IMR-90 (cell line): ENCODE measurements at regions not wholly inside any gene's neighbourhood (a gene's known extent, or its start where the extent isn't known, plus 50 kb on each side); places are given as distances from the start of the nearest gene placed in this dataset.
"Not testable (repeated sequence)": the region's sequence is repeated elsewhere in the genome, so short reads cannot be mapped to it uniquely, and the experiment has no call there.

ENCODE experiments used
- MAFK ChIP-seq: IDR thresholded peaks from 2 replicates; pipeline ENCODE4 v1.6.1; 2012; ENCODE audit warnings: low read depth, low read length, improper control_type of control experiment
- TF ChIP-seq, protein P1 (sequence below): conservative IDR thresholded peaks from 2 replicates; pipeline ENCODE4 v1.5.1; 2012; ENCODE audit warnings: mild to moderate bottlenecking, low read depth, low read length, improper control_type of control experiment

DNA sequence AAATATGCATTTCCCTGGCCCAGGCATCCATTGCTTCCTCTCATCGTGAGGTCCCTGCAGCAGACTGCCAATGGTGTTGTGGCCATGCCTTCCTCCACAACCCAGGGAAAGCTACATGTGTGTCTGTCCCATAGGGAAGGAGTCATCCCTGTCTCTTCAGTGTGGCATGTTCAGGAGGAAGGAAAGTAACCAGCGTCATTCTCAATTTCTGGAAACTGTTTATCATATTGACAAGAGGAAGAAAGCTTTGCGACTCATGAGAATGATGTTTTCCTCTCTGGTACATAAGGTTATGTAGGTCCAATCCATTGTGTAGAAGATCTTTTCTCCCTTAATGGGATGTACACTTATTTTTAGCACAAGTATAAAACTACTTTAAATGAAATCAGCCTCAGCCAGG lies 1937.7 kb downstream of the FOXD4L5 start:
- TF ChIP-seq, protein P1, sequence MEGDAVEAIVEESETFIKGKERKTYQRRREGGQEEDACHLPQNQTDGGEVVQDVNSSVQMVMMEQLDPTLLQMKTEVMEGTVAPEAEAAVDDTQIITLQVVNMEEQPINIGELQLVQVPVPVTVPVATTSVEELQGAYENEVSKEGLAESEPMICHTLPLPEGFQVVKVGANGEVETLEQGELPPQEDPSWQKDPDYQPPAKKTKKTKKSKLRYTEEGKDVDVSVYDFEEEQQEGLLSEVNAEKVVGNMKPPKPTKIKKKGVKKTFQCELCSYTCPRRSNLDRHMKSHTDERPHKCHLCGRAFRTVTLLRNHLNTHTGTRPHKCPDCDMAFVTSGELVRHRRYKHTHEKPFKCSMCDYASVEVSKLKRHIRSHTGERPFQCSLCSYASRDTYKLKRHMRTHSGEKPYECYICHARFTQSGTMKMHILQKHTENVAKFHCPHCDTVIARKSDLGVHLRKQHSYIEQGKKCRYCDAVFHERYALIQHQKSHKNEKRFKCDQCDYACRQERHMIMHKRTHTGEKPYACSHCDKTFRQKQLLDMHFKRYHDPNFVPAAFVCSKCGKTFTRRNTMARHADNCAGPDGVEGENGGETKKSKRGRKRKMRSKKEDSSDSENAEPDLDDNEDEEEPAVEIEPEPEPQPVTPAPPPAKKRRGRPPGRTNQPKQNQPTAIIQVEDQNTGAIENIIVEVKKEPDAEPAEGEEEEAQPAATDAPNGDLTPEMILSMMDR, result not testable (repeated sequence)
- not testable (repeated sequence) for TF ChIP-seq MAFK
